ENCODE measurements at regions not wholly inside any gene's neighbourhood (a gene's known extent, or its start where the extent isn't known, plus 50 kb on each side); places are given as distances from the start of the nearest gene placed in this dataset.
A peak's percentile ranks its signal among the peaks of the same experiment; 100 is the strongest.

GRCh38 chr1:184890539-184890973 is 83.8 kb downstream of the NIBAN1 start:
- Histone ChIP-seq H3K4me3 (ENCODE audit: low read depth in 1 of 2, low read length in 2 of 2) (no peak overlapping the region), H3K9me3 (ENCODE audit: control insufficient read depth in 2 of 2, insufficient read depth in 1 of 2, low read depth in 1 of 2, low read length in 1 of 2) (no peaks in the 10 kb centered on the region), H3K4me1 (ENCODE audit: control insufficient read depth in 2 of 2, insufficient read depth in 2 of 2, low read length in 1 of 2) (no peaks in the 10 kb centered on the region), H3K27me3 (ENCODE audit: control insufficient read depth in 1 of 2, insufficient read depth in 2 of 2, low read length in 2 of 2) (no peaks in the 10 kb centered on the region), H3K36me3 (ENCODE audit: control insufficient read depth in 2 of 2, insufficient read depth in 2 of 2, low read length in 1 of 2) (no peaks in the 10 kb centered on the region), H3K27ac (ENCODE audit: low read depth in 2 of 2, low read length in 1 of 2) (peak overlapping the region; percentile 21 to 29)
- WGBS, 2 donors, result 44 to 57% methylated on average over 3 of the region's 3 CpGs

- Histone ChIP-seq H3K9me3 (ENCODE audit: control insufficient read depth in 2 of 2, insufficient read depth in 1 of 2, low read depth in 1 of 2, low read length in 1 of 2) (no peaks in the 10 kb centered on the region), H3K4me3 (ENCODE audit: low read depth in 1 of 2, low read length in 2 of 2) (no peak overlapping the region), H3K27me3 (ENCODE audit: control insufficient read depth in 1 of 2, insufficient read depth in 2 of 2, low read length in 2 of 2) (no peaks in the 10 kb centered on the region), H3K4me1 (ENCODE audit: control insufficient read depth in 2 of 2, insufficient read depth in 2 of 2, low read length in 1 of 2) (peaks cover 2 to 3% of the 10 kb centered on the region in 2 donors), H3K36me3 (ENCODE audit: control insufficient read depth in 2 of 2, insufficient read depth in 2 of 2, low read length in 1 of 2) (no peaks in the 10 kb centered on the region), H3K27ac (ENCODE audit: low read depth in 2 of 2, low read length in 1 of 2) (peak overlapping the region in 1 of 2 donors; percentile 7)
- WGBS, 2 donors, result 44 to 53% methylated on average over 3 of the region's 3 CpGs
Measured at GRCh38 chr1:184889902-184890301, 84.4 kb downstream of the NIBAN1 start.

GRCh38 chr1:184889166-184889565 is 85.1 kb downstream of the NIBAN1 start:
- Histone ChIP-seq H3K9me3 (ENCODE audit: control insufficient read depth in 2 of 2, insufficient read depth in 1 of 2, low read depth in 1 of 2, low read length in 1 of 2) (no peaks in the 10 kb centered on the region), H3K36me3 (ENCODE audit: control insufficient read depth in 2 of 2, insufficient read depth in 2 of 2, low read length in 1 of 2) (peaks cover 0 to 2% of the 10 kb centered on the region in 2 donors), H3K27me3 (ENCODE audit: control insufficient read depth in 1 of 2, insufficient read depth in 2 of 2, low read length in 2 of 2) (no peaks in the 10 kb centered on the region), H3K4me1 (ENCODE audit: control insufficient read depth in 2 of 2, insufficient read depth in 2 of 2, low read length in 1 of 2) (peaks cover 2 to 3% of the 10 kb centered on the region in 2 donors), H3K4me3 (ENCODE audit: low read depth in 1 of 2, low read length in 2 of 2) (no peak overlapping the region), H3K27ac (ENCODE audit: low read depth in 2 of 2, low read length in 1 of 2) (no peak overlapping the region)
- WGBS, 2 donors, result 55 to 65% methylated on average over 1 of the region's 1 CpG

GRCh38 chr1:184888505-184888904 is 85.8 kb downstream of the NIBAN1 start:
- Histone ChIP-seq H3K4me1 (ENCODE audit: control insufficient read depth in 2 of 2, insufficient read depth in 2 of 2, low read length in 1 of 2) (peaks cover 2 to 3% of the 10 kb centered on the region in 2 donors), H3K36me3 (ENCODE audit: control insufficient read depth in 2 of 2, insufficient read depth in 2 of 2, low read length in 1 of 2) (peaks cover 0 to 2% of the 10 kb centered on the region in 2 donors), H3K9me3 (ENCODE audit: control insufficient read depth in 2 of 2, insufficient read depth in 1 of 2, low read depth in 1 of 2, low read length in 1 of 2) (no peaks in the 10 kb centered on the region), H3K27ac (ENCODE audit: low read depth in 2 of 2, low read length in 1 of 2) (no peak overlapping the region), H3K4me3 (ENCODE audit: low read depth in 1 of 2, low read length in 2 of 2) (no peak overlapping the region), H3K27me3 (ENCODE audit: control insufficient read depth in 1 of 2, insufficient read depth in 2 of 2, low read length in 2 of 2) (no peaks in the 10 kb centered on the region)

- WGBS, 2 donors, result 53 to 62% methylated on average over 10 of the region's 10 CpGs
- no peak overlapping the region for H3K4me3 ChIP-seq (ENCODE audit: low read depth in 1 of 2, low read length in 2 of 2)
- peaks cover 4 to 7% of the 10 kb centered on the region in 2 donors for H3K4me1 ChIP-seq (ENCODE audit: control insufficient read depth in 2 of 2, insufficient read depth in 2 of 2, low read length in 1 of 2)
- H3K36me3 ChIP-seq (ENCODE audit: control insufficient read depth in 2 of 2, insufficient read depth in 2 of 2, low read length in 1 of 2), result peaks cover 0 to 2% of the 10 kb centered on the region in 2 donors
- no peaks in the 10 kb centered on the region for H3K9me3 ChIP-seq (ENCODE audit: control insufficient read depth in 2 of 2, insufficient read depth in 1 of 2, low read depth in 1 of 2, low read length in 1 of 2)
- H3K27me3 ChIP-seq (ENCODE audit: control insufficient read depth in 1 of 2, insufficient read depth in 2 of 2, low read length in 2 of 2), result no peaks in the 10 kb centered on the region
- peak overlapping the region; percentile 44 to 57 for H3K27ac ChIP-seq (ENCODE audit: low read depth in 2 of 2, low read length in 1 of 2)
Measured at GRCh38 chr1:184882957-184883815, 91.1 kb downstream of the NIBAN1 start.

GRCh38 chr1:184881941-184882913 is 92.1 kb downstream of the NIBAN1 start:
- Histone ChIP-seq H3K4me3 (ENCODE audit: low read depth in 1 of 2, low read length in 2 of 2) (no peak overlapping the region), H3K27me3 (ENCODE audit: control insufficient read depth in 1 of 2, insufficient read depth in 2 of 2, low read length in 2 of 2) (no peaks in the 10 kb centered on the region), H3K9me3 (ENCODE audit: control insufficient read depth in 2 of 2, insufficient read depth in 1 of 2, low read depth in 1 of 2, low read length in 1 of 2) (no peaks in the 10 kb centered on the region), H3K4me1 (ENCODE audit: control insufficient read depth in 2 of 2, insufficient read depth in 2 of 2, low read length in 1 of 2) (peaks cover 4 to 7% of the 10 kb centered on the region in 2 donors), H3K36me3 (ENCODE audit: control insufficient read depth in 2 of 2, insufficient read depth in 2 of 2, low read length in 1 of 2) (peaks cover 0 to 2% of the 10 kb centered on the region in 2 donors), H3K27ac (ENCODE audit: low read depth in 2 of 2, low read length in 1 of 2) (peak overlapping the region; percentile 76 to 77)
- WGBS, 2 donors, result 47 to 51% methylated on average over 9 of the region's 9 CpGs

GRCh38 chr1:184879876-184880557 is 94.3 kb downstream of the NIBAN1 start:
- WGBS, 2 donors, result 79 to 89% methylated on average over 3 of the region's 3 CpGs
- H3K4me1 ChIP-seq (ENCODE audit: control insufficient read depth in 2 of 2, insufficient read depth in 2 of 2, low read length in 1 of 2), result peaks cover 2 to 4% of the 10 kb centered on the region in 2 donors
- peak overlapping the region in 1 of 2 donors; percentile 17 for H3K27ac ChIP-seq (ENCODE audit: low read depth in 2 of 2, low read length in 1 of 2)

GRCh38 chr1:184878602-184879001 is 95.7 kb downstream of the NIBAN1 start:
- Histone ChIP-seq H3K36me3 (ENCODE audit: control insufficient read depth in 2 of 2, insufficient read depth in 2 of 2, low read length in 1 of 2) (no peaks in the 10 kb centered on the region), H3K4me3 (ENCODE audit: low read depth in 1 of 2, low read length in 2 of 2) (no peak overlapping the region), H3K27me3 (ENCODE audit: control insufficient read depth in 1 of 2, insufficient read depth in 2 of 2, low read length in 2 of 2) (no peaks in the 10 kb centered on the region), H3K27ac (ENCODE audit: low read depth in 2 of 2, low read length in 1 of 2) (no peak overlapping the region), H3K9me3 (ENCODE audit: control insufficient read depth in 2 of 2, insufficient read depth in 1 of 2, low read depth in 1 of 2, low read length in 1 of 2) (no peaks in the 10 kb centered on the region), H3K4me1 (ENCODE audit: control insufficient read depth in 2 of 2, insufficient read depth in 2 of 2, low read length in 1 of 2) (peaks cover 2 to 4% of the 10 kb centered on the region in 2 donors)
- 71 to 87% methylated on average over 1 of the region's 1 CpG for WGBS, 2 donors

More at GRCh38 chr1:184879876-184880557, 94.3 kb downstream of the NIBAN1 start:
- peaks cover 0 to 2% of the 10 kb centered on the region in 2 donors for H3K36me3 ChIP-seq (ENCODE audit: control insufficient read depth in 2 of 2, insufficient read depth in 2 of 2, low read length in 1 of 2)
- no peaks in the 10 kb centered on the region for H3K9me3 ChIP-seq (ENCODE audit: control insufficient read depth in 2 of 2, insufficient read depth in 1 of 2, low read depth in 1 of 2, low read length in 1 of 2)
- H3K4me3 ChIP-seq (ENCODE audit: low read depth in 1 of 2, low read length in 2 of 2), result no peak overlapping the region
- no peaks in the 10 kb centered on the region for H3K27me3 ChIP-seq (ENCODE audit: control insufficient read depth in 1 of 2, insufficient read depth in 2 of 2, low read length in 2 of 2)

- Histone ChIP-seq H3K36me3 (ENCODE audit: control insufficient read depth in 2 of 2, insufficient read depth in 2 of 2, low read length in 1 of 2) (no peaks in the 10 kb centered on the region), H3K27me3 (ENCODE audit: control insufficient read depth in 1 of 2, insufficient read depth in 2 of 2, low read length in 2 of 2) (no peaks in the 10 kb centered on the region), H3K4me3 (ENCODE audit: low read depth in 1 of 2, low read length in 2 of 2) (no peak overlapping the region), H3K9me3 (ENCODE audit: control insufficient read depth in 2 of 2, insufficient read depth in 1 of 2, low read depth in 1 of 2, low read length in 1 of 2) (no peaks in the 10 kb centered on the region), H3K27ac (ENCODE audit: low read depth in 2 of 2, low read length in 1 of 2) (no peak overlapping the region), H3K4me1 (ENCODE audit: control insufficient read depth in 2 of 2, insufficient read depth in 2 of 2, low read length in 1 of 2) (no peaks in the 10 kb centered on the region)
Measured at GRCh38 chr1:184878002-184878401, 96.3 kb downstream of the NIBAN1 start.
